Kidney tubule cell (primary cell): ENCODE measurements at regions not wholly inside any gene's neighbourhood (a gene's known extent, or its start where the extent isn't known, plus 50 kb on each side); places are given as distances from the start of the nearest gene placed in this dataset.
"Not testable (repeated sequence)": the region's sequence is repeated elsewhere in the genome, so short reads cannot be mapped to it uniquely, and the experiment has no call there.

Experiments used
- DNase-seq: peaks from one replicate; pipeline ENCODE4 v3.0.0-alpha.2; 2018; ENCODE audit warnings: low spot score

GRCh38 chr19:31885280-31885853, 460.0 kb upstream of the ZNF507 start:
- DNase-seq: no peak

GRCh38 chr19:31890230-31890629, 455.2 kb upstream of the ZNF507 start:
- no peak for DNase-seq

GRCh38 chr19:31892060-31892459, 453.4 kb upstream of the ZNF507 start:
- no peak for DNase-seq

- DNase-seq: not testable (repeated sequence)
Observed at GRCh38 chr19:31893491-31893890, 451.9 kb upstream of the ZNF507 start.

- DNase-seq: no peak
Observed at GRCh38 chr19:31894451-31894850, 451.0 kb upstream of the ZNF507 start.

- DNase-seq: no peak
Observed at GRCh38 chr19:31897292-31897691, 448.1 kb upstream of the ZNF507 start.

- DNase-seq: no peak
Observed at GRCh38 chr19:31900991-31901390, 444.4 kb upstream of the ZNF507 start.

GRCh38 chr19:31902821-31903220, 442.6 kb upstream of the ZNF507 start:
- DNase-seq: no peak

- no peak for DNase-seq
Observed at GRCh38 chr19:31903979-31904378, 441.4 kb upstream of the ZNF507 start.

GRCh38 chr19:31906111-31906871, 439.1 kb upstream of the ZNF507 start:
- no peak for DNase-seq

GRCh38 chr19:31907661-31908060, 437.7 kb upstream of the ZNF507 start:
- no peak for DNase-seq

- no peak for DNase-seq
Observed at GRCh38 chr19:31908080-31908479, 437.3 kb upstream of the ZNF507 start.

GRCh38 chr19:31908496-31909225, 436.7 kb upstream of the ZNF507 start:
- DNase-seq: no peak

GRCh38 chr19:31910224-31910623, 435.2 kb upstream of the ZNF507 start:
- DNase-seq: no peak

- no peak for DNase-seq
Observed at GRCh38 chr19:31911577-31911976, 433.8 kb upstream of the ZNF507 start.

GRCh38 chr19:31913103-31913661, 432.2 kb upstream of the ZNF507 start:
- no peak for DNase-seq

GRCh38 chr19:31930401-31930800, 415.0 kb upstream of the ZNF507 start:
- DNase-seq: no peak

GRCh38 chr19:31937983-31938382, 407.4 kb upstream of the ZNF507 start:
- no peak for DNase-seq

GRCh38 chr19:31938675-31939074, 406.7 kb upstream of the ZNF507 start:
- DNase-seq: no peak

- DNase-seq: no peak
Observed at GRCh38 chr19:31940396-31940795, 405.0 kb upstream of the ZNF507 start.

GRCh38 chr19:31943191-31943661, 402.2 kb upstream of the ZNF507 start:
- DNase-seq: no peak

GRCh38 chr19:31943778-31944177, 401.6 kb upstream of the ZNF507 start:
- no peak for DNase-seq

GRCh38 chr19:31944326-31944725, 401.1 kb upstream of the ZNF507 start:
- no peak for DNase-seq
